ENCODE measurements at regions not wholly inside any gene's neighbourhood (a gene's known extent, or its start where the extent isn't known, plus 50 kb on each side); places are given as distances from the start of the nearest gene placed in this dataset.

DNA sequence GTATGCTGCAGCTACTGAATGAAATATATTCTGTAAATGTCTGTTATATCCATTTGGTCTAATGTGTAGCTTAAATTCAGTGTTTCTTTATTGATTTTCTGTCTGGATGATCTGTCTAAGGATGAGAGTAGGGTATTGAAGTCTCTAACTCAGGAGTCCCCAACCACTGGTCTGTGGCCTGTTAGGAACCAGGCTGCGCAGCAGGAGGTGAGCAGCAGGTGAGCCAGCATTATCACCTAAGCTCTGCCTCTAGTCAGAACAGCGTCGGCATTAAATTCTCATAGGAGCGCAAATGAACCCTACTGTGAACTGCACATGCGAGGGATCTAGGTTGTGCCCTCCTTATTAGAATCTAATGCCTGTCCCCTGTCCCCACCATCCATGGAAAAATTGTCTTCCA is 329.7 kb upstream of the RGS6 start:
- TF ChIP-seq CTCF (conservative IDR thresholded peaks at IDR 0.05; ENCODE audit: low read length) (no peak), EZH2phosphoT487 (IDR thresholded peaks at IDR 0.05; ENCODE audit: borderline replicate concordance, low read depth, low read length) (no peak)
